ENCODE measurements at regions not wholly inside any gene's neighbourhood (a gene's known extent, or its start where the extent isn't known, plus 50 kb on each side); places are given as distances from the start of the nearest gene placed in this dataset.

DNA sequence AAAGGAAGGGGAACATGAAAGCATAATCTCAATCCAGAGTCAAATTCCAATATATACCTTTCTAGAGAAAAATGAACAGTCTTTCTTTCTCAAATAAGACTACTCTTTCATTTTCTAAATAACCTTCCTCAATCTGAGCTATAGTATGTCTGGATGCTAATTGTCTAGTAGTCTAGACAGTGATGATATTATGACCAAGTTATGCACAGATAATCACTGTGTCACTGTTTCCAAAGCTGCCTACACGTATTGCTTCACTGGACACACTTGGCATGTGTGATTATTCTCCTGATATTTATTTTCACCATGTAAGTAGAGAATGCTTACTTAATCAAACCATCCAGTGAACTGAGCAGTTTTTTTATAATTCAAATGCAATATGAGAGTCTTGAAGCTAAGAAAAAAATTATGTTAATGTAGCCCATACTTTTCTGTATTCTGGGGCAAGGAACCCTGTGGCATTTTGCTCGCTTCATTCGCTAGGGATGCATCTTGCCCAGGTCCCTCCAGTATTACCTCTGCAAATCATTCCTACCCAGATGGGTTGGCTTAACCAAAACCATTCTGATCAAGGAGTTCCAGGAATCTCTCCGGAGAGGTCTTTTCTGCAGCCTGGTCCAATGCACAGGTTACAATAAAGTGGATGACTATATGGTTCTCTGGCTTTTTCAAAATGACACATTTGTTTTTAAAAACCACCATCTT lies 303.1 kb upstream of the RUNX1 start:
- Histone ChIP-seq H3K36me3 (ENCODE audit: control insufficient read depth, insufficient read depth, low read length) (no peaks in the 10 kb centered on the region), H3K27ac (ENCODE audit: low read depth, low read length) (no peak overlapping the region), H3K9ac (ENCODE audit: low read length) (no peak overlapping the region), H3K27me3 (ENCODE audit: control insufficient read depth, insufficient read depth, low read length) (no peaks in the 10 kb centered on the region), H3K4me1 (ENCODE audit: control insufficient read depth, insufficient read depth, low read length) (no peaks in the 10 kb centered on the region), H3K4me3 (ENCODE audit: low read depth, low read length) (no peak overlapping the region), H3K9me3 (ENCODE audit: control insufficient read depth, insufficient read depth, low read depth, low read length) (no peaks in the 10 kb centered on the region)

DNA sequence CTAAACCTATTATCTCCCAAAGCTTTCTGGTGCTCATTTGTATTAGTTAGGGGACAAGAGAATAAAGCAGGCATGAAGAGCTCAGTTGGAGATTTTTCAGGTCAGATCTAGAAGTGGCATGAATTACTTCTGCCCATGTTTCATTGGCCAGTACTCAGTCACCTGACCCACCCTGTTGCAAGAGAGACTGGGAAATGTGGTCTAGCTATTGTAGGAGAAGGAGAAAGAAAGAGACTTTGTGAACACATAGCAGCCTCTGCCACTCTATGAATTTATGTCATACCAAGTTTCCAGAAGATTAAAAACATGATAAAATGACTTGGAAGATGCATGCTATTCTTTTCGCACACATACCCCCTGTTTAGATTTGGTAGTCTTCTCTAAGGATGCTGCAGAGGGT lies 302.3 kb upstream of the RUNX1 start:
- H3K4me3 ChIP-seq (ENCODE audit: low read depth, low read length) = no peak overlapping the region
- H3K27ac ChIP-seq (ENCODE audit: low read depth, low read length) = no peak overlapping the region
- no peaks in the 10 kb centered on the region for H3K4me1 ChIP-seq (ENCODE audit: control insufficient read depth, insufficient read depth, low read length)
- no peak overlapping the region for H3K9ac ChIP-seq (ENCODE audit: low read length)
- no peaks in the 10 kb centered on the region for H3K9me3 ChIP-seq (ENCODE audit: control insufficient read depth, insufficient read depth, low read depth, low read length)
- no peaks in the 10 kb centered on the region for H3K36me3 ChIP-seq (ENCODE audit: control insufficient read depth, insufficient read depth, low read length)
- H3K27me3 ChIP-seq (ENCODE audit: control insufficient read depth, insufficient read depth, low read length) = no peaks in the 10 kb centered on the region

DNA sequence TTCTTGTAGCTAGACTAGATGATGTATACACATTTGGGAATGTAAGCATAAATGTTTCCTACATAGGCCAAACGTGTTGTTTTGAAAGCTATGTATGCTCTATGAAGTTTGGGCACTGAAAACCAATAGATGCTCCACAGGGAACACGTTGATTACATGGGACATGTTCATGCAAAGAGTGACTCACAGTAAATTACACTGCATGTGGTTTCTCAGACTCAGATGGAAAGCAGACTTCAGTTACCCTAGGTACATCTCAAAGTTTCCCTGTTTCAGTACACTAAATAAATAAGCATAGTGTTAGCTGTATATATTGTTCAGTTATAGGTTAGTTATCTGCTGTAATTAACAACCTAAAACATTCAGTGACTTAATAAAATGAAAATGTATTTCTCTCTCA lies 301.9 kb upstream of the RUNX1 start:
- Histone ChIP-seq H3K27me3 (ENCODE audit: control insufficient read depth, insufficient read depth, low read length) (no peaks in the 10 kb centered on the region), H3K4me1 (ENCODE audit: control insufficient read depth, insufficient read depth, low read length) (no peaks in the 10 kb centered on the region), H3K36me3 (ENCODE audit: control insufficient read depth, insufficient read depth, low read length) (no peaks in the 10 kb centered on the region), H3K9ac (ENCODE audit: low read length) (no peak overlapping the region), H3K9me3 (ENCODE audit: control insufficient read depth, insufficient read depth, low read depth, low read length) (no peaks in the 10 kb centered on the region), H3K4me3 (ENCODE audit: low read depth, low read length) (no peak overlapping the region), H3K27ac (ENCODE audit: low read depth, low read length) (no peak overlapping the region)

DNA sequence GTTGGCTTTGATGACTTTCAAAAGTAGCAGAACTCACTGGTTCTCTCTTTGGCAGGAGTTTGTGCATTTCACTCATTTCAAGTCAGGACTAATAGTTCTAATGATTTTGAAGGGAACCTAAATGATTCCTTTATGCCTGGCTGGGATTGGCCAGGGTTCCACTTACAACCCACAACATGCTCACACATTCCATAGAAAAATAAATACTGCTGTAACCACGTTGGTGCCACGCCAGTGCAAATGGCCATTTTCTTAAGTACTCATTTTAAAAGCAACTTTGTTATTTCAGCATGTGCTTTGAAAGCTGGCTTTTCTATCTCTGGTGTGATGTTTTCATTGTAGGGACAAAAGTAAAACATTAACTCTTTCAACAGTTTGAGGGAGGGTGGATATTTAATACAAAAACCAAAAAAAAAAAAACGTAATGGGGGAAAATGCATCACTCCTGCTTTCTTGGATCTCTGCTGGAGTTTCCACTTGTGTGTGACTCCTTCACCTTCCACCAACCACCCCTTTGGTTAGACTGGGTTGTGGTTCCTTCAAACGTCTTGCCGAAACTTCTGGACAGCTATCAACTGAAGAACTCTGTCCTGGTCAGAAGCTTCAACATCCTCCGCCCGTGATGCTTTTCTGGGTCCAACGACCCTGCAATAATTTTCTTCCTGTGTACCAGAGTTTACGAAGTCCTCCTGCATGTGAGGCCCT lies 300.4 kb upstream of the RUNX1 start:
- Histone ChIP-seq H3K27ac (ENCODE audit: low read depth, low read length) (no peak overlapping the region), H3K4me1 (ENCODE audit: control insufficient read depth, insufficient read depth, low read length) (no peaks in the 10 kb centered on the region), H3K27me3 (ENCODE audit: control insufficient read depth, insufficient read depth, low read length) (no peaks in the 10 kb centered on the region), H3K36me3 (ENCODE audit: control insufficient read depth, insufficient read depth, low read length) (no peaks in the 10 kb centered on the region), H3K9me3 (ENCODE audit: control insufficient read depth, insufficient read depth, low read depth, low read length) (no peaks in the 10 kb centered on the region), H3K9ac (ENCODE audit: low read length) (no peak overlapping the region), H3K4me3 (ENCODE audit: low read depth, low read length) (no peak overlapping the region)

DNA sequence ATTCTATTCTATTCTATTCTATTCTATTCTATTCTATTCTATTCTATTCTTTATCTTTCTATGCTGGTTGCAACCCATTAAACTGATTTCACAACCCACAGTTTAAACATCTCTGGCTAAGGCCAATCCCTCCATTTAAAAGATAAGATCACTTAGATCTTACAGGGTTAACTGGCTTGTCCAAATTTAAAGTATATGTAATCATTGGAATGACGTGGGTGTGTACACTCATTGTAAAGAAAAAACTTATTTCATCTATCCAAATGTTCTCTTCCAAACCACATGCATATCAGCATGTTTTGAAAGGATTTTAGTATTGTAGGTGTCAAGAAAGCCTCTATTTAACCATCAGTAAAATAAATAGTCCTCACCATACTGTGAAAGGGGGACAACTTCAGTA lies 299.6 kb upstream of the RUNX1 start:
- no peak overlapping the region for H3K27ac ChIP-seq (ENCODE audit: low read depth, low read length)
- no peak overlapping the region for H3K9ac ChIP-seq (ENCODE audit: low read length)
- no peak overlapping the region for H3K4me3 ChIP-seq (ENCODE audit: low read depth, low read length)
- H3K4me1 ChIP-seq (ENCODE audit: control insufficient read depth, insufficient read depth, low read length) = no peaks in the 10 kb centered on the region
- no peaks in the 10 kb centered on the region for H3K27me3 ChIP-seq (ENCODE audit: control insufficient read depth, insufficient read depth, low read length)
- no peaks in the 10 kb centered on the region for H3K9me3 ChIP-seq (ENCODE audit: control insufficient read depth, insufficient read depth, low read depth, low read length)
- H3K36me3 ChIP-seq (ENCODE audit: control insufficient read depth, insufficient read depth, low read length) = no peaks in the 10 kb centered on the region

DNA sequence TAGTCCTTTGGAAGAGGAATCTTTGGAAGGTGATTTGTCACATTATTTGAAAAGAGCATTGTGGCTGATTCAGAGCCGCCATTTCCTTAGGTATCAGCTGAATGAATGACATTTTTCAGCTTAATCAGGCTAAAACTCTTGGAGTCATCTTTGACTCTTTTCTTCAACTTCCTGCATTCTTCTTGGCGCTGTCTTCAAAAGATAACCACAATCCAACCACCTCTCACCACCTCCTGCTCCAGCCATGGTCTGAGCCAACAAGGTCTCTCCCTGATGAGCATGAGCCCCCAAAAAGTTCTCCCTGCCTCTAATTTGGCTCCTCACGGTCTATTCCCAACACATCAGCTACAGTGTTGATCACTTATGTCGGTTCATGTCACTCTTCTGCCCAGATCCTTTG lies 297.6 kb upstream of the RUNX1 start:
- no peak overlapping the region for H3K27ac ChIP-seq (ENCODE audit: low read depth, low read length)
- H3K27me3 ChIP-seq (ENCODE audit: control insufficient read depth, insufficient read depth, low read length) = no peaks in the 10 kb centered on the region
- H3K36me3 ChIP-seq (ENCODE audit: control insufficient read depth, insufficient read depth, low read length) = no peaks in the 10 kb centered on the region
- H3K9me3 ChIP-seq (ENCODE audit: control insufficient read depth, insufficient read depth, low read depth, low read length) = no peaks in the 10 kb centered on the region
- H3K9ac ChIP-seq (ENCODE audit: low read length) = no peak overlapping the region
- no peak overlapping the region for H3K4me3 ChIP-seq (ENCODE audit: low read depth, low read length)
- no peaks in the 10 kb centered on the region for H3K4me1 ChIP-seq (ENCODE audit: control insufficient read depth, insufficient read depth, low read length)

DNA sequence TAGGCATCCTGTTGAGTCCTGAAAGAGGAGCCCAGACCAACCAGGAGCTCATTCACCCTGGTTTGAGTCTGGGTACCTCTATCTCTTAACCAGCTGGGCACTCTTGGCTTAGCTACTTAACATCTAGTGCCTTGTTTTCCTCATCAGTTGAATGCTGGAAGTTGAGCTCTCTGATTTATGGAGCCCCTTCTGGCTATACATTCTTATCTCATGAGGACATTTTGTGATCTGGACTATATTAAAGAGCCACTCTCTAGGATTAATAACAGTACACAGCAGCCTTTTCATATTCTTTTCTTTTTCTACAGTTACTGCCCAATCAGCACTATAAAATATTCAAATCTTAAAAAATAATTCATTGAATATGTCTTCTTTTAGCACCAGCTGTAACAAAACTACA lies 296.9 kb upstream of the RUNX1 start:
- H3K4me1 ChIP-seq (ENCODE audit: control insufficient read depth, insufficient read depth, low read length) = no peaks in the 10 kb centered on the region
- H3K27me3 ChIP-seq (ENCODE audit: control insufficient read depth, insufficient read depth, low read length) = no peaks in the 10 kb centered on the region

DNA sequence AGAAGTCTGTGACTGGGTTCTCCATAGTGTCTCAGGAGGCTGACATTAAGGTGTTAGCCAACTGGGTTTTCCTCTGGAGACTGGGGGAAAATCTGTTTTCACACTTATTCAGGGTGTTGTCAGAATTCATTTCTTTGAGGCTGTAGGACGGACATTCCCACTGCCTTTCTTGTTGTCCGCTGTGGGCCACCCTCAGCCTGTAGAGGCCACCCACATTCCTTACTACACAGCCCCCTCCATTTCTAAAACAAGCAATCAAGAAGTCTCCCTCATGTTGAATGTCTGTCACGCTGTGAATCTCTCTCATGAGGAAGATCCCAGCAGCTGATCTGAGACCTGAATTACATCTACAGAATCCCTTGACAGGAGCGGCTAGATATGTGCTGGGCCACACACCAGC lies 295.5 kb upstream of the RUNX1 start:
- Histone ChIP-seq H3K4me1 (ENCODE audit: control insufficient read depth, insufficient read depth, low read length) (no peaks in the 10 kb centered on the region), H3K36me3 (ENCODE audit: control insufficient read depth, insufficient read depth, low read length) (no peaks in the 10 kb centered on the region), H3K27ac (ENCODE audit: low read depth, low read length) (no peak overlapping the region), H3K9ac (ENCODE audit: low read length) (no peak overlapping the region), H3K27me3 (ENCODE audit: control insufficient read depth, insufficient read depth, low read length) (no peaks in the 10 kb centered on the region), H3K4me3 (ENCODE audit: low read depth, low read length) (no peak overlapping the region), H3K9me3 (ENCODE audit: control insufficient read depth, insufficient read depth, low read depth, low read length) (no peaks in the 10 kb centered on the region)

More for the DNA sequence above, 296.9 kb upstream of the RUNX1 start:
- Histone ChIP-seq H3K9ac (ENCODE audit: low read length) (no peak overlapping the region), H3K36me3 (ENCODE audit: control insufficient read depth, insufficient read depth, low read length) (no peaks in the 10 kb centered on the region), H3K9me3 (ENCODE audit: control insufficient read depth, insufficient read depth, low read depth, low read length) (no peaks in the 10 kb centered on the region), H3K27ac (ENCODE audit: low read depth, low read length) (no peak overlapping the region), H3K4me3 (ENCODE audit: low read depth, low read length) (no peak overlapping the region)

DNA sequence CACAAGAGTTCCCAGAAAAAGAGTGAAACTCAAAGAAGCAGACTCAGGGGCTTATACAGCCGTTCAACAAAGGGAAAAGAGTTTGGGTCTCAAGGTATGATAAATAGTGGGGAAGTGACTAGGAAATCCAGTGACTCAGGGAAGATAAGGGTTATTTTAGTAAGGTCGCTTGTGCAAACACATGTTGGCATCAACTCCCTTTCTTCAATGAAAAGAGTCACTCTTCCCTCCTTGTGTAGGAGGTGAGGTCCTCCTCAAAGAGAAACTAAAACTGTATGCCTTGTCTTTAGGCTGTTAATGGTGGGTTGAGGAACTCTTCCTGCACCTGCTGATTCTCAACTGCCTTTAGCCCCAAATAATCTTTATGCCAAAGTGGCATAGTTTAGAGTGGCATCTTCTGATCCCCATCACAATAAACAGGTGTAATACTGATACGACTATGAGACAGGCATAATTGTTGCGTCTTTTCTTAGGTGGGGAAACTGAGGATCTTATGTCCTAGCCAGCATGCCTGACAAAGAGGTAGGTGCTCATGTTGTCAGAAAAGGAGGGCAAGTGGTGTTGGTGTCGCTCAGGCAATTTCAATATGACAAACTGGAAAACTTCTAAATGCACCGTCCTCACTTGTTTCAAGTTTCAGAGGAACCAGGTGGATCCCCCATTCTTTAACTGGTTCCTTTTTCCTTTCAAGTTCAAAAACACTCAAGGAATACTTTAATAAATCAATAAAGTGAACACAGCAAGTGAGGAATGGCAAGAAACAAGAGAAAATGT lies 294.1 kb upstream of the RUNX1 start:
- Histone ChIP-seq H3K9ac (ENCODE audit: low read length) (no peak overlapping the region), H3K27ac (ENCODE audit: low read depth, low read length) (no peak overlapping the region), H3K27me3 (ENCODE audit: control insufficient read depth, insufficient read depth, low read length) (no peaks in the 10 kb centered on the region), H3K4me1 (ENCODE audit: control insufficient read depth, insufficient read depth, low read length) (no peaks in the 10 kb centered on the region), H3K9me3 (ENCODE audit: control insufficient read depth, insufficient read depth, low read depth, low read length) (peaks cover 3% of the 10 kb centered on the region; the same call in 1 of the 2 replicates), H3K36me3 (ENCODE audit: control insufficient read depth, insufficient read depth, low read length) (no peaks in the 10 kb centered on the region), H3K4me3 (ENCODE audit: low read depth, low read length) (no peak overlapping the region)

DNA sequence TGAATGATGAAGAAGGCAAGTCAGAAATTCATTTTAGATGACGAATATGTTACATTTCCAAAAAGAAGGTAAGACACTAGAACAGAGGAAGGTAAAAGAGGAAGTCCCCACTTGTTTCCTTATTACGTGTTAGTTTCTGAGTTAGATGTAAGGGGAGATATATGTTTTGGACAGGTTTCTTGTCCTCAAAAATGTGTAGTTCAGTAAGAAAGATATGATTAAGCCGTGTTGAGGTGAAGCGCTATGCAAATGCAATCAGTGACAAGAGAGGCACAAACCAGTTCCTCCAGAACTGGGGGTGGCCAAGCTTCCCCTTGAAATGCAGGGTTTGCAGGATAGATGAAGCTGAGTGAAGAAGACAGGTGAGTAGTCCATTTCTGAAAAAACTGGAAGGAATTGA lies 293.3 kb upstream of the RUNX1 start:
- Histone ChIP-seq H3K4me1 (ENCODE audit: control insufficient read depth, insufficient read depth, low read length) (no peaks in the 10 kb centered on the region), H3K9ac (ENCODE audit: low read length) (no peak overlapping the region), H3K9me3 (ENCODE audit: control insufficient read depth, insufficient read depth, low read depth, low read length) (peaks cover 3% of the 10 kb centered on the region; the same call in 1 of the 2 replicates), H3K27me3 (ENCODE audit: control insufficient read depth, insufficient read depth, low read length) (no peaks in the 10 kb centered on the region), H3K36me3 (ENCODE audit: control insufficient read depth, insufficient read depth, low read length) (no peaks in the 10 kb centered on the region), H3K27ac (ENCODE audit: low read depth, low read length) (no peak overlapping the region), H3K4me3 (ENCODE audit: low read depth, low read length) (no peak overlapping the region)

DNA sequence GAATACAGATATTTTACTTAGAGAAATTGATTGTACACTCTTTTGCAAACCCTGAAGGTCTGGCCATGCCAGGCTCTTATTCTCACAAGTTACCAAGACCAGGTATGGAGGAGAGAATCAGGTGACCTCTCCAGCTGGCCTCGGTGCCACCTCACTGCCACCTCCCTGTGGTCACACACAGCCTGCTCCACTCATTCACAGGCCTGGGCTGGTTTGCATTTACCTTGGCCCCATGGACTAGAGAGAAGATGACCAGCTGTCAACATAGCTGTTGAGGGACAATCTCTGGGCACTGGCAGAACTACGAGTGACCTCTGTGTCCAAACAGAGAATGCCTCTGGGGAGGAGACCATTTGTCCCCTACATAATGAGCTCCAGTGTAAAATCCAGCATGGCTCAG lies 291.2 kb upstream of the RUNX1 start:
- H3K36me3 ChIP-seq (ENCODE audit: control insufficient read depth, insufficient read depth, low read length) = no peaks in the 10 kb centered on the region
- H3K9me3 ChIP-seq (ENCODE audit: control insufficient read depth, insufficient read depth, low read depth, low read length) = peaks cover 3% of the 10 kb centered on the region; the same call in 1 of the 2 replicates
- H3K27ac ChIP-seq (ENCODE audit: low read depth, low read length) = no peak overlapping the region
- H3K4me3 ChIP-seq (ENCODE audit: low read depth, low read length) = no peak overlapping the region
- no peaks in the 10 kb centered on the region for H3K4me1 ChIP-seq (ENCODE audit: control insufficient read depth, insufficient read depth, low read length)
- no peaks in the 10 kb centered on the region for H3K27me3 ChIP-seq (ENCODE audit: control insufficient read depth, insufficient read depth, low read length)
- no peak overlapping the region for H3K9ac ChIP-seq (ENCODE audit: low read length)
